ENCODE measurements at regions not wholly inside any gene's neighbourhood (a gene's known extent, or its start where the extent isn't known, plus 50 kb on each side); places are given as distances from the start of the nearest gene placed in this dataset.

GRCh38 chr1:55750628-55750995 is 535.4 kb upstream of the USP24 start:
- TF ChIP-seq CTCF (conservative IDR thresholded peaks at IDR 0.05; ENCODE audit: low read depth, low read length) (no peak), EZH2phosphoT487 (IDR thresholded peaks at IDR 0.05; ENCODE audit: borderline replicate concordance, low read length) (no peak), EZH2 (IDR thresholded peaks at IDR 0.05; ENCODE audit: low read length, unreplicated experiment) (no peak)
